Tibial nerve (tissue), 4 donors: ENCODE measurements at regions not wholly inside any gene's neighbourhood (a gene's known extent, or its start where the extent isn't known, plus 50 kb on each side); places are given as distances from the start of the nearest gene placed in this dataset.

Source experiments
- CTCF ChIP-seq, 5 experiments: fragments of 200-600 bp in 3 of 5; fragments of 450-650 bp in 2 of 5; sonication (generic) in 3 of 5; IDR thresholded peaks; one replicate each; pipeline ENCODE4 v1.5.1; 2016 to 2019; ENCODE audit warnings: antibody characterized with exemption in 5 of 5, mild to moderate bottlenecking in 3 of 5, moderate library complexity in 2 of 5
- EP300 ChIP-seq, 2 donors: sonication (generic); formaldehyde crosslinking; IDR thresholded peaks; one replicate each; pipeline ENCODE4 v1.6.1; 2017; ENCODE audit warnings: antibody characterized with exemption in 2 of 2, mild to moderate bottlenecking in 1 of 2
- POLR2A ChIP-seq, 2 donors: fragments of 450-650 bp; IDR thresholded peaks; one replicate each; pipeline ENCODE4 v1.6.1; 2017; ENCODE audit warnings: antibody characterized with exemption in 2 of 2, mild to moderate bottlenecking in 2 of 2, moderate library complexity in 2 of 2

GRCh38 chr1:36658838-36659237, 176.1 kb upstream of the CSF3R start:
- TF ChIP-seq CTCF (IDR thresholded peaks at IDR 0.05) (no peak), POLR2A (IDR thresholded peaks at IDR 0.05) (no peak), EP300 (IDR thresholded peaks at IDR 0.05) (no peak)
